ENCODE measurements at regions not wholly inside any gene's neighbourhood (a gene's known extent, or its start where the extent isn't known, plus 50 kb on each side); places are given as distances from the start of the nearest gene placed in this dataset.
"Not testable (repeated sequence)": the region's sequence is repeated elsewhere in the genome, so short reads cannot be mapped to it uniquely, and the experiment has no call there.

DNA sequence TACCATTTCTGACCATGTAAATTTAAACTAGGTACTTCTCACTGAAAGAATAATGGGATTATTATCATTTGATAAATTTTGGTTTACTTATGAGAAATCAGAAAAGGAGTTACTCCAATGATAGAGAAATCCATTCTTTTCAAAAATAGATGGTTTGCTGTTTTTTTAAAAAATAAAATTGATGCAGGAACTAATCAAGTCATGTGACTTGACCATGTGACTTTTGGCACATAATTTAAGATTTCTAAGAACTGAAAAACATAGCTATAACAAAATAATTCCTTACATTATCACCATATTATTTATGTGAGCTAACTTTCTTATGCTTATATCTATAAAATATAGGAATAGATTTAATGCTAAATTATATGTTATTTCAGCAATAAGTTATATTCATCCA, 247.1 kb upstream of the FIGN start:
- intact Hi-C loops (cut with DNase I; ENCODE audit: low total_unique reads) = no loop called here

DNA sequence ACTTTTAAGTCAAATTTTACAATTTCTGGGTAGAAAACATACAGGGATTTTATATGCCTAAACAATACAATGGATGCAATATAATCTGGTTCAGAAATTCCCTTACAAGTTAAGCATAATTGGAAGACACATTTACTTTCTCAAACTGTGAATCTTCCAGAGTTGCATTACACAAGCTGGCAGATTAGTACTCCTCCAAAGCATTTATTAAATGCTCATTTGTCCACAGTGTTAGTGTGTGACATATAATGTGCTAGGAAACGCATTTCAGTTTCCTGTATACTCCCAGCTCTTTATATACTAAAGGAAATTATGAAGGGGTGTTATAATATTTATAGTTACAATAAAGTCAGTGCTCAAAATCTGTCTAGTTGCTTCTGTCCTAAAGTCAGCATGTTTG, 239.0 kb upstream of the FIGN start:
- Histone ChIP-seq H3K27ac (no peak overlapping the region), H3K4me1 (no peaks in the 10 kb centered on the region), H3K4me3 (no peak overlapping the region), H3K36me3 (no peaks in the 10 kb centered on the region), H3K27me3 (replicated peaks in 1 of 7) (no peaks in the 10 kb centered on the region), H3K9me3 (peaks cover 0 to 6% (median 0%) of the 10 kb centered on the region in 8 donors)
- 36 to 63% (median 40%) methylated on average over 1 of the region's 1 CpG for WGBS, 5 donors
- DNase-seq = no peak
- intact Hi-C loops (cut with DNase I; ENCODE audit: low total_unique reads) = no loop called here
- TF ChIP-seq, protein P1, sequence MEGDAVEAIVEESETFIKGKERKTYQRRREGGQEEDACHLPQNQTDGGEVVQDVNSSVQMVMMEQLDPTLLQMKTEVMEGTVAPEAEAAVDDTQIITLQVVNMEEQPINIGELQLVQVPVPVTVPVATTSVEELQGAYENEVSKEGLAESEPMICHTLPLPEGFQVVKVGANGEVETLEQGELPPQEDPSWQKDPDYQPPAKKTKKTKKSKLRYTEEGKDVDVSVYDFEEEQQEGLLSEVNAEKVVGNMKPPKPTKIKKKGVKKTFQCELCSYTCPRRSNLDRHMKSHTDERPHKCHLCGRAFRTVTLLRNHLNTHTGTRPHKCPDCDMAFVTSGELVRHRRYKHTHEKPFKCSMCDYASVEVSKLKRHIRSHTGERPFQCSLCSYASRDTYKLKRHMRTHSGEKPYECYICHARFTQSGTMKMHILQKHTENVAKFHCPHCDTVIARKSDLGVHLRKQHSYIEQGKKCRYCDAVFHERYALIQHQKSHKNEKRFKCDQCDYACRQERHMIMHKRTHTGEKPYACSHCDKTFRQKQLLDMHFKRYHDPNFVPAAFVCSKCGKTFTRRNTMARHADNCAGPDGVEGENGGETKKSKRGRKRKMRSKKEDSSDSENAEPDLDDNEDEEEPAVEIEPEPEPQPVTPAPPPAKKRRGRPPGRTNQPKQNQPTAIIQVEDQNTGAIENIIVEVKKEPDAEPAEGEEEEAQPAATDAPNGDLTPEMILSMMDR (IDR thresholded peaks at IDR 0.05 in 8 of 11, conservative IDR thresholded peaks at IDR 0.05 in 3 of 11) = no peak
- TF ChIP-seq POLR2A (IDR thresholded peaks at IDR 0.05) (no peak), POLR2AphosphoS5 (IDR thresholded peaks at IDR 0.05) (no peak)

More for the DNA sequence above, 247.1 kb upstream of the FIGN start:
- Histone ChIP-seq H3K27ac (no peak overlapping the region), H3K36me3 (no peaks in the 10 kb centered on the region), H3K4me1 (no peaks in the 10 kb centered on the region), H3K27me3 (replicated peaks in 1 of 7) (no peaks in the 10 kb centered on the region), H3K4me3 (no peak overlapping the region), H3K9me3 (no peaks in the 10 kb centered on the region)
- DNase-seq = no peak
- TF ChIP-seq, protein P1 (IDR thresholded peaks at IDR 0.05 in 8 of 11, conservative IDR thresholded peaks at IDR 0.05 in 3 of 11) = no peak
- TF ChIP-seq POLR2AphosphoS5 (IDR thresholded peaks at IDR 0.05) = no peak

DNA sequence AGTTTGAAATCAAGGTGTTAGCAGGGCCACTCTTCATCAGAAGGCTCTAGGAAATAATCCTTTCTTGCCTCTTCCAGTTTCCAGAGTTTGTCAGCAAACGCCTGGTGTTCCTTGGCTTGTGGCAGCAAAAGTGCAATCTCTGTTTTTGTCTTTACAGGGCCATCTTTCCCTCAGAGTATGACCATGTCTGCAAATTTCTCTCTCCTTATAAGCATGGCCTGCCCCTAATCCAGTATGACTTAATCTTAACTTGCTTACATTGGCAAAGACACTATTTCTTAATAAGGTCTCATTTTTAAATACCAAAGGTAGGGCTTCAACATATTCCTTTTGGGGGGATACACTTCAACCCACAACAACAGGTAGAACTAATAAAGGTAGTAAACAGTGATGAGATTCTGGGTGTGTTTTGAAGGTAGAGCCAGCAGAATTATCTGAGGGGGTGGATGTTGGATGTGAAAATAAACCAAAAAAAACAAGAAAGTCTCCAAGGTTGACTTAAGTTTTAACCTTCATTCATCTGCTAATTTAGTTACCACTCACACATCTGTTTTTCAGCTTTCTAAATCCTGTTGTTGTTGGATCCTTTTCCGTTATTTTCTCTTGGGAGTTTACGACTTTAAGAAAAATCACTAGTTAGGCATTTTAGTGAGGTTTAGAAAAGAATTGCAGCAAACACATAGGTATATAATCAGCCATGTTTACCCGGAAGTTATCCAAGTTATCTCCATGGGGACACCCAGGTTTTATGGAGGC, 234.4 kb upstream of the FIGN start:
- H3K36me3 ChIP-seq = no peaks in the 10 kb centered on the region
- 74 to 91% (median 87%) methylated on average over 4 of the region's 4 CpGs for WGBS, 5 donors
- H3K27me3 ChIP-seq (replicated peaks in 1 of 7) = no peaks in the 10 kb centered on the region
- intact Hi-C loops (cut with DNase I; ENCODE audit: low total_unique reads) = no loop called here
- DNase-seq = no peak
- no peaks in the 10 kb centered on the region for H3K4me1 ChIP-seq
- TF ChIP-seq POLR2A (IDR thresholded peaks at IDR 0.05) (no peak), POLR2AphosphoS5 (IDR thresholded peaks at IDR 0.05) (no peak)
- TF ChIP-seq, protein P1 (IDR thresholded peaks at IDR 0.05 in 8 of 11, conservative IDR thresholded peaks at IDR 0.05 in 3 of 11) = no peak
- no peak overlapping the region for H3K27ac ChIP-seq
- no peak overlapping the region for H3K4me3 ChIP-seq
- no peaks in the 10 kb centered on the region for H3K9me3 ChIP-seq

DNA sequence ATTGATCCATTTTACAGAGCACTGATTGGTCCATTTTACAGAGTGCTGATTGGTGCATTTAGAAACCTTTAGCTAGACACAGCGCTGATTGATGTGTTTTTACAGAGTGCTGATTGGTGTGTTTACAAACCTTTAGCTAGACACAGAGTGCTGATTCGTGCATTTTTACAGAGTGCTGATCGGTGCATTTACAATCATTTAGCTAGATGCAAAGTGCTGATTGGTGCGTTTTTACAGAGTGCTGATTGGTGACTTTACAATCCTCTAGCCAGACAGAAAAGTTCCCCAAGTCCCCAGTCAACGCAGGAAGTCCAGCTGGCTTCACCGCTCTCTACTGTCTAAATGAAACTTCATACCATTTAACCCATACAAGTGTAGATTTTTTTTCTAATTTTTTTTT, 228.5 kb upstream of the FIGN start:
- intact Hi-C loops (cut with DNase I; ENCODE audit: low total_unique reads); H3K36me3 ChIP-seq; H3K27me3 ChIP-seq (replicated peaks in 1 of 7); DNase-seq; H3K4me1 ChIP-seq; H3K4me3 ChIP-seq; H3K9me3 ChIP-seq; H3K27ac ChIP-seq: not testable (repeated sequence)
- 88 to 91% (median 89%) methylated on average over 6 of the region's 6 CpGs for WGBS, 5 donors

Measured in spleen (tissue), 11 donors.